Body of pancreas (tissue), 4 donors: ENCODE measurements at regions not wholly inside any gene's neighbourhood (a gene's known extent, or its start where the extent isn't known, plus 50 kb on each side); places are given as distances from the start of the nearest gene placed in this dataset.

Experiments
- ATAC-seq: fragments of 150-250 bp; one replicate; pipeline ENCODE4 v1.9.1; 2016
- DNase-seq, 4 donors: peaks; one replicate each; pipeline ENCODE4 v3.0.0-alpha.2; 2019
- H3K27ac ChIP-seq, 4 donors: fragments of 200-600 bp; sonication (generic); 1 replicate in 3 of 4; 2 replicates in 1 of 4; pipeline versions ENCODE4 v1.5.1 to v1.6.1; 2016 to 2019; ENCODE audit warnings: mild to moderate bottlenecking in 1 of 4, mixed read lengths in 1 of 4, moderate library complexity in 1 of 4
- H3K27me3 ChIP-seq, 2 donors: fragments of 200-600 bp; sonication (generic); one replicate each; pipeline ENCODE4 v1.6.0; 2016; ENCODE audit warnings: mild to moderate bottlenecking in 1 of 2
- H3K36me3 ChIP-seq, 2 donors: fragments of 200-600 bp; sonication (generic); replicated peaks in 1 of 2; 2 replicates each; pipeline ENCODE4 v1.5.1; 2016; ENCODE audit warnings: low read depth in 2 of 2; ENCODE audit not compliant: insufficient read depth in 1 of 2
- H3K4me1 ChIP-seq: fragments of 200-600 bp; sonication (generic); one replicate; pipeline ENCODE4 v1.6.0; 2016
- H3K4me3 ChIP-seq, 2 donors: fragments of 200-600 bp; sonication (generic); 1 replicate in 1 of 2; 2 replicates in 1 of 2; pipeline ENCODE4 v1.5.1; 2016 to 2019
- H3K9me3 ChIP-seq, 3 donors: fragments of 200-600 bp; sonication (generic); 1 replicate in 2 of 3; 2 replicates in 1 of 3; pipeline ENCODE4 v1.5.1; 2016
- POLR2A ChIP-seq, 3 donors: fragments of 450-650 bp; IDR thresholded peaks; one replicate each; pipeline ENCODE4 v1.6.1; 2016; ENCODE audit warnings: antibody characterized with exemption in 3 of 3, mild to moderate bottlenecking in 2 of 3
- WGBS, 2 donors: methylation state at CpG; one replicate each; pipeline ENCODE4 v1.1.5; 2017; 5-methylcytosine and 5-hydroxymethylcytosine counted together
- intact Hi-C: fragments of 100-400 bp; cut with DNase I; formaldehyde crosslinking; loops from one replicate; pipeline ENCODE4 v1.15.1; 2023
- TF ChIP-seq, protein P1 (sequence below), 7 experiments: fragments of 450-650 bp in 4 of 7; fragments of 200-600 bp in 3 of 7; sonication (generic) in 3 of 7; IDR thresholded peaks; one replicate each; pipeline ENCODE4 v1.5.1; 2016 to 2019; ENCODE audit warnings: antibody characterized with exemption in 7 of 7

GRCh38 chr7:86313842-86314241 lies 329.9 kb upstream of the GRM3 start:
- no peak overlapping the region for H3K27ac ChIP-seq
- ATAC-seq (no peak), DNase-seq (no peak)
- 39 to 50% methylated on average over 2 of the region's 2 CpGs for WGBS, 2 donors
- no peaks in the 10 kb centered on the region for H3K4me1 ChIP-seq
- no peak for TF ChIP-seq POLR2A (IDR thresholded peaks at IDR 0.05)
- TF ChIP-seq, protein P1, sequence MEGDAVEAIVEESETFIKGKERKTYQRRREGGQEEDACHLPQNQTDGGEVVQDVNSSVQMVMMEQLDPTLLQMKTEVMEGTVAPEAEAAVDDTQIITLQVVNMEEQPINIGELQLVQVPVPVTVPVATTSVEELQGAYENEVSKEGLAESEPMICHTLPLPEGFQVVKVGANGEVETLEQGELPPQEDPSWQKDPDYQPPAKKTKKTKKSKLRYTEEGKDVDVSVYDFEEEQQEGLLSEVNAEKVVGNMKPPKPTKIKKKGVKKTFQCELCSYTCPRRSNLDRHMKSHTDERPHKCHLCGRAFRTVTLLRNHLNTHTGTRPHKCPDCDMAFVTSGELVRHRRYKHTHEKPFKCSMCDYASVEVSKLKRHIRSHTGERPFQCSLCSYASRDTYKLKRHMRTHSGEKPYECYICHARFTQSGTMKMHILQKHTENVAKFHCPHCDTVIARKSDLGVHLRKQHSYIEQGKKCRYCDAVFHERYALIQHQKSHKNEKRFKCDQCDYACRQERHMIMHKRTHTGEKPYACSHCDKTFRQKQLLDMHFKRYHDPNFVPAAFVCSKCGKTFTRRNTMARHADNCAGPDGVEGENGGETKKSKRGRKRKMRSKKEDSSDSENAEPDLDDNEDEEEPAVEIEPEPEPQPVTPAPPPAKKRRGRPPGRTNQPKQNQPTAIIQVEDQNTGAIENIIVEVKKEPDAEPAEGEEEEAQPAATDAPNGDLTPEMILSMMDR (IDR thresholded peaks at IDR 0.05) = no peak
- H3K36me3 ChIP-seq = no peaks in the 10 kb centered on the region
- H3K4me3 ChIP-seq = no peak overlapping the region
- no peaks in the 10 kb centered on the region for H3K9me3 ChIP-seq
- intact Hi-C loops = no loop called here
- H3K27me3 ChIP-seq = no peaks in the 10 kb centered on the region

DNA sequence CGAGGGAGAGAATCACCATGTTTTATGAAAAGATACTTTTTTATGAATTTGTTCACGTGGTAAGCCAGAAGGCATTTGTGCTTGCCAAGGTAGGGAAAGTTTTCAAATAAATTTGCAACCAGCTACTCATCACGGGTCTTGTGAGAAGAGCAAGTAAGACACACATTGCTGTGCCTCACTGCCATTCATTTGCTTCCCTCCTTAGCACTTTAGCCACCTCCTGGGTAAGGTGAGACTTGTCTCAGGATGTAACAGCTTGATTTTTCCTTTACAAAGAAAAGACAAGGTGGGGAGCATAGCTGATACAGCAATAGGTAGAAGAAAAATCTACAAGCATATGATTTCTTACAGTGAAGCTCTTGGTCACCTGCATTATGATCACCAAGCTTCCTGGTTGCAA lies 342.4 kb upstream of the GRM3 start:
- 30 to 31% methylated on average over 3 of the region's 3 CpGs for whole genome bisulfite sequencing, 2 donors
- ATAC-seq (no peak), DNase-seq (no peak)
- Histone ChIP-seq H3K27me3 (no peaks in the 10 kb centered on the region), H3K36me3 (no peaks in the 10 kb centered on the region), H3K4me3 (no peak overlapping the region), H3K9me3 (no peaks in the 10 kb centered on the region), H3K4me1 (no peaks in the 10 kb centered on the region), H3K27ac (no peak overlapping the region)
- no peak for TF ChIP-seq POLR2A (IDR thresholded peaks at IDR 0.05)
- TF ChIP-seq, protein P1 (IDR thresholded peaks at IDR 0.05) = no peak
- intact Hi-C loops = no loop called here

DNA sequence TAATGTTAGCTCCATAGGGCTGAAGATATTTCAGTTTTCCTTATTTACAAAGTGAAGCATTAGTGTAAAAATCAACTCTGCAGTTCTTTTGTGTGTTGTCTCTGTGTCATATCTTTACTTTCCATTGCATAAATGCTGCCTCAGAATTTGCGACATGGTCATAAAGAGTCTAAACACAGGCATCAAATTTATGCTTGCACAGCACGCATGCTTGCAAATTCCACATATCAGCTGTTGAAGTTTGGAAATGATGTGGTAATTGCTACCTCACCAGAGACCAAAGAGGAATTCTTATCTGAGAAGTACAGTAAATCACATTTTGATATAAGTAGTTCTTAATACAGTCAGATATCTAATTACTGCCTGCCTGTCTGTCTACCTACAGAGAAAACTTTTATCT lies 348.2 kb upstream of the GRM3 start:
- no peaks in the 10 kb centered on the region for H3K36me3 ChIP-seq
- ATAC-seq = no peak

GRCh38 chr7:86282014-86282682 lies 361.6 kb upstream of the GRM3 start:
- no peak for ATAC-seq
- WGBS, 2 donors = 87 to 88% methylated on average over 12 to 31 of the region's 38 CpGs
- Histone ChIP-seq H3K4me1 (no peaks in the 10 kb centered on the region), H3K27me3 (no peaks in the 10 kb centered on the region), H3K4me3 (no peak overlapping the region), H3K9me3 (no peaks in the 10 kb centered on the region), H3K27ac (no peak overlapping the region), H3K36me3 (no peaks in the 10 kb centered on the region)
- no peak for DNase-seq
- intact Hi-C loops = no loop called here
- TF ChIP-seq POLR2A (IDR thresholded peaks at IDR 0.05) = no peak
- TF ChIP-seq, protein P1 (IDR thresholded peaks at IDR 0.05) = no peak

More for the DNA sequence above, 348.2 kb upstream of the GRM3 start:
- DNase-seq = no peak
- WGBS, 2 donors = 59 to 76% methylated on average over 2 of the region's 2 CpGs
- TF ChIP-seq, protein P1 (IDR thresholded peaks at IDR 0.05) = no peak
- no peak for TF ChIP-seq POLR2A (IDR thresholded peaks at IDR 0.05)
- H3K27me3 ChIP-seq = no peaks in the 10 kb centered on the region
- H3K27ac ChIP-seq = no peak overlapping the region
- intact Hi-C loops = no loop called here
- H3K4me3 ChIP-seq = no peak overlapping the region
- no peaks in the 10 kb centered on the region for H3K4me1 ChIP-seq
- no peaks in the 10 kb centered on the region for H3K9me3 ChIP-seq

DNA sequence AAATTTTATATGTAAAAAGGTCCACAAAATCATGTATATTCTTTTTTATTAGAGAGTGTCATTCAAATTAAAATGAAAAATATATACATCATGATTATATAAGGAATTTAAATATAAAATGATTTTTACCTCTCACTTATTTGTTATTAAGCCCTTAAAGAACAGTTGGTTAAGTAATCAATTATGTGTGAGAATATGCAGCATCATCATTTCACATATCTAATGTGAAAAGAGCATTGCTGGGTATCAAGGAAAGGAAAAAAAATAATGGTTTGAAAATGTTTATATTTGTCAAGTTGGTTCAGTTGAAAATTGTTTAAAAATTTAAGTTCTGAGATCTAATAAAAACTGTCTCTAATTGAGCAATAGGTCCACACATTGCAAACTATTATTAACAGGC lies 363.6 kb upstream of the GRM3 start:
- ATAC-seq (no peak), DNase-seq (no peak)
- Histone ChIP-seq H3K27me3 (no peaks in the 10 kb centered on the region), H3K27ac (no peak overlapping the region), H3K4me1 (no peaks in the 10 kb centered on the region), H3K36me3 (no peaks in the 10 kb centered on the region), H3K9me3 (no peaks in the 10 kb centered on the region), H3K4me3 (no peak overlapping the region)
- TF ChIP-seq, protein P1 (IDR thresholded peaks at IDR 0.05) = no peak
- no peak for TF ChIP-seq POLR2A (IDR thresholded peaks at IDR 0.05)
- intact Hi-C loops = no loop called here
